ENCODE measurements at regions not wholly inside any gene's neighbourhood (a gene's known extent, or its start where the extent isn't known, plus 50 kb on each side); places are given as distances from the start of the nearest gene placed in this dataset.
"Not testable (repeated sequence)": the region's sequence is repeated elsewhere in the genome, so short reads cannot be mapped to it uniquely, and the experiment has no call there.

DNA sequence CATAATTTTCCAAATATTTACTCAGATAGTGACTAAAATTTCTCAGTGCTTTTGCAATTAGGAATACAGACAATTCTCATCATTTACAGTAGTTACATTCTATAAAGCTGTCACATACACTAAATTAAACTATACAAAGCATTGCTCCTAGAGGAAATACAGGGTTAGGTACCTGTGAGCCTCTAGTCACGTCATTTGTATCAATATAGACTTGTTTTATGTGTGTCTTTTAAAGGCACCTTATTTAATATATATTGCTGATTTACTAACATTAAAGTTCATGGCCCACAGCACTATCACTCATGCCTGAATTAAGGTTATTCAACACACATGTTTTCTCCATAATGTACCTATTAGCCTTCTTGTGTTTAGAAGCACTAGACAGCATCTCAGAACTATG lies 78.7 kb downstream of the PABPC4L start:
- TF ChIP-seq, protein P1, sequence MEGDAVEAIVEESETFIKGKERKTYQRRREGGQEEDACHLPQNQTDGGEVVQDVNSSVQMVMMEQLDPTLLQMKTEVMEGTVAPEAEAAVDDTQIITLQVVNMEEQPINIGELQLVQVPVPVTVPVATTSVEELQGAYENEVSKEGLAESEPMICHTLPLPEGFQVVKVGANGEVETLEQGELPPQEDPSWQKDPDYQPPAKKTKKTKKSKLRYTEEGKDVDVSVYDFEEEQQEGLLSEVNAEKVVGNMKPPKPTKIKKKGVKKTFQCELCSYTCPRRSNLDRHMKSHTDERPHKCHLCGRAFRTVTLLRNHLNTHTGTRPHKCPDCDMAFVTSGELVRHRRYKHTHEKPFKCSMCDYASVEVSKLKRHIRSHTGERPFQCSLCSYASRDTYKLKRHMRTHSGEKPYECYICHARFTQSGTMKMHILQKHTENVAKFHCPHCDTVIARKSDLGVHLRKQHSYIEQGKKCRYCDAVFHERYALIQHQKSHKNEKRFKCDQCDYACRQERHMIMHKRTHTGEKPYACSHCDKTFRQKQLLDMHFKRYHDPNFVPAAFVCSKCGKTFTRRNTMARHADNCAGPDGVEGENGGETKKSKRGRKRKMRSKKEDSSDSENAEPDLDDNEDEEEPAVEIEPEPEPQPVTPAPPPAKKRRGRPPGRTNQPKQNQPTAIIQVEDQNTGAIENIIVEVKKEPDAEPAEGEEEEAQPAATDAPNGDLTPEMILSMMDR (conservative IDR thresholded peaks at IDR 0.05): no peak
- TF ChIP-seq ZFX (IDR thresholded peaks at IDR 0.05): no peak
- H3K27ac ChIP-seq: no peak overlapping the region

DNA sequence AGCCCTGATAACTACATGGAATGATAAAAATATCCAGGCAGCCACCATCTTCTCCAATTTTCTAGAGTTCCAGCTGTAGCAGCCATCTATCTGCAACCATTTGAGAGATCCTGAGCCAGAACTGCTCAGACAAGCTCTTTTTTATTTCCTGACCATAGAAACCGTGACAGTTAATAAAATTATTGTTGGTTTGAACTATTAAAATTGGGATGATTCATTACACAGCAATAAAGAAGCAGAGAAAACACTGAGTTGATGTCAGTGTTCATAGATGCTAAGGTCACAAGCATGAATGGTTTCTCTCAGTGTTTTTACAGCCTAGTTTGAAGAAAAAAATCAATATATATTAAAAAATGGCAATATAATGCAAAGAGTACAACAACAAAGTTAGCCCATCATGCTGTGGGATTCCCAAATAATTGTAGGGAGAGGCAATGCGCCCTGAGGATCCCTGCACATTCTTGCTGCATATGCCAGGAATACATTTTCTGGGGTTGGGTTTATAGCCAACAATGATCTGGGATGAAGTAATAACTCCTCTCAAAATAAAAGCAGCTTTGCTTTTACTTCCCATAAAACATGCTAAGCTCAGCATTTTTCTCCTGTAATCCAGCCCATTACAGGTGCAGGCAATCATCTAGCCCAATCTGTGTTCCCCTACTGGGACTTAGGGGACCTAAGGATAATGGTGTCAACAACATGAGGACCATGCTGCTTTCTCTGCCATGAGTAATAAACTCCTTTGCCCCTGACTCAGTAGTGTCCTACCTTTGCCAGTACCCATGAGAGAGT lies 84.0 kb downstream of the PABPC4L start:
- TF ChIP-seq, protein P1 (conservative IDR thresholded peaks at IDR 0.05): no peak
- no peak for TF ChIP-seq ZFX (IDR thresholded peaks at IDR 0.05)
- H3K27ac ChIP-seq: no peak overlapping the region

DNA sequence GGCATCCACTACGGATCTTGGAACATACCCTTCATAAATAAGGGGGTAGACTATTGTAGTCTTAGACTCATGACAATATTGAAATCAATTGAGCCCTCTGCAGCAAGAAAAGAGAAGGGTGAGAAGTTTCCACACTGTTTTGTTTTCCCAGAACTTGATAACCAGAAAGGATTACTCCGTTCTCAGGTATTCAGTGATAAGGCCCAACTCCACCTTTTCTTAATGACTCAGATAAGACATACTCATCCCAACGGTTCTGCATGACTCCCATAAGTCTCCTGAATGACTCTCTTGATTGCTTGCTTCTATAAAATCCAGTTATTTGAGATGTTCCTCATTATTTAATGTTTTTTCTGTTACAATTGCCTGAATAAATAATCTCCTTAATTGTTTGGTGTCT lies 111.7 kb downstream of the PABPC4L start:
- H3K27ac ChIP-seq: no peak overlapping the region
- TF ChIP-seq, protein P1 (conservative IDR thresholded peaks at IDR 0.05): no peak
- TF ChIP-seq ZFX (IDR thresholded peaks at IDR 0.05): no peak

DNA sequence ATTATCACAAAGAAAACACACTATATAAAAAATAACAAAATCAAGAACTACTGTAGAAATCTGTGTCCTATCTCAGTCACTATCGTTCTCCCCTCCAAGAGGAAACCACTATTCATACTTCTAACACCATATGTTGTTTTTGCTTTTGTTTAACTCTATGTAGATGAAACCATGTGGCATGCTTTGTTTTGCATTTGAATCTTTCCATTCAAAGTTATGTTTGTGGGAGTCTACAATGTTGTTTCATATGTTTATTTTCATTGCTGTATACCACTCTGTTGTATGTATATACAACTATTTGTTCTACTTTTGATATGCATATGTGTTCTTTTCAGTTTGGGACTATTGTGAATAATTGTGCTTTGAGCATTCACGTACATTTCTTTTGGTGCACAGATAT lies 116.1 kb downstream of the PABPC4L start:
- H3K27ac ChIP-seq: no peak overlapping the region
- no peak for TF ChIP-seq ZFX (IDR thresholded peaks at IDR 0.05)
- TF ChIP-seq, protein P1 (conservative IDR thresholded peaks at IDR 0.05): no peak

DNA sequence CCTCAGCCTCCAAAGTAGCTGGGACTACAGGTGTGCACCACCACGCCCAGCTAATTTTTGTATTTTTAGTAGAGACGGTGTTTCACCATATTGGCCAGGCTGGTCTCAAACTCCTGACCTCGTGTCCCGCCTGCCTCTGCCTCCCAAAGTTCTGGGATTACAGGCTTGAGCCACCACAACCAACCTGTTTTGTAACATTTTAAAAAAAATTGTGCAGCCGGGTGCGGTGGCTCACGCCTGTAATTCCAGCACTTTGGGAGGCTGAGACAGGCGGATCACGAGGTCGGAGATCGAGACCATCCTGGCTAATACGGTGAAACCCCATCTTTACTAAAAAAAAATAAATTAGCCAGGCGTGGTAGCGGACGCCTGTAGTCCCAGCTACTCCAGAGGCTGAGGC lies 122.5 kb downstream of the PABPC4L start:
- H3K27ac ChIP-seq: not testable (repeated sequence)

DNA sequence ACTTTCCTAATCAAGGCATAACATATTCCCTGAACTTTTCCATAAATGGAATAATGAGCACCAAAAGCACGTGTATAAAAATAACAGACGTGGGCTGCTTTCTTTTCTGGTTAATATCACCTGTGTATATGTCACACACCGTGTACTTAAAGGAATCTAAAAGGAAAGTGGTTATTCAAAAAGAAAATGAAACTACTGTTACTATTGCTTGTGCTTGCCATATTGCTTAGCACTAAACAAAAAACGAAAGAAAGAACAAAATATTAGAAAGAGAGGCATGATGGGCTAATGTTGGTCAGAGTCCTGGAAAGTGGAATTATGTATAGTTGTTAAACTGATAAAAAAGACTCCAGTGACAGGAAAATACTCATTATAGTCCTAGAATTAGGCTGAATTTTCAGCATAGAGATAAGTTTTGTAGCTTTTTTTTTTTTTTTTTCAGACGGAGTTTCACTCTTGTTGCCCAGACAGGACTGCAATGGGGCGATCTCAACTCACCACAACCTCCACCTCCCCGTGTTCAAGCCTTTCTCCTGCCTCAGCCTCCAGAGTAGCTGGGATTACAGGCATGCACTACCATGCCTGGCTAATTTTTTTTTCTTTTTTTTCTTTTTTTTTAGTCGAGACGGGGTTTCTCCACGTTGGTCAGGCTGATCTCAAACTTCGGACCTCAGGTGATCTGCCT lies 123.2 kb downstream of the PABPC4L start:
- TF ChIP-seq, protein P1 (conservative IDR thresholded peaks at IDR 0.05): no peak
- no peak for TF ChIP-seq ZFX (IDR thresholded peaks at IDR 0.05)
- H3K27ac ChIP-seq: no peak overlapping the region

DNA sequence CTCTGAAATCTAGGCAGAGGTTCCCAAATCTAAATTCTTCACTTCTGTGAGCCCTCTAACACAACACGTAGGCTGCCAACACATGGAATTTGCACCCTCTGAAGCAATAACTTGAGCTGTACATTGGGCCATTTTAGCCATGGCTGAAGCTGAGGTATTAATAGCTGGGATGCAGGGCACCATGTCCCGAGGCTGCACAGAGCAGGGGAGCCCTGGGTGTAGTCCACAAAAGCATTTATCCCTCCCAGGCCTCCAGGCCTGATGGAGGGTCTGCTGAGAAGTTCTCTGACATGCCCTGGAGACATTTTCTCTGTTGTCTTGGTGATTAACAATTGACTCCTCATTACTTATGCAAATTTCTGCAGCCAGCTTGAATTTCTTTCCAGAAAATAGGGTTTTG lies 127.9 kb downstream of the PABPC4L start:
- TF ChIP-seq ZFX (IDR thresholded peaks at IDR 0.05): no peak
- TF ChIP-seq, protein P1 (conservative IDR thresholded peaks at IDR 0.05): no peak
- H3K27ac ChIP-seq: no peak overlapping the region
